ENCODE measurements at regions not wholly inside any gene's neighbourhood (a gene's known extent, or its start where the extent isn't known, plus 50 kb on each side); places are given as distances from the start of the nearest gene placed in this dataset.
A peak's percentile ranks its signal among the peaks of the same experiment; 100 is the strongest.

DNA sequence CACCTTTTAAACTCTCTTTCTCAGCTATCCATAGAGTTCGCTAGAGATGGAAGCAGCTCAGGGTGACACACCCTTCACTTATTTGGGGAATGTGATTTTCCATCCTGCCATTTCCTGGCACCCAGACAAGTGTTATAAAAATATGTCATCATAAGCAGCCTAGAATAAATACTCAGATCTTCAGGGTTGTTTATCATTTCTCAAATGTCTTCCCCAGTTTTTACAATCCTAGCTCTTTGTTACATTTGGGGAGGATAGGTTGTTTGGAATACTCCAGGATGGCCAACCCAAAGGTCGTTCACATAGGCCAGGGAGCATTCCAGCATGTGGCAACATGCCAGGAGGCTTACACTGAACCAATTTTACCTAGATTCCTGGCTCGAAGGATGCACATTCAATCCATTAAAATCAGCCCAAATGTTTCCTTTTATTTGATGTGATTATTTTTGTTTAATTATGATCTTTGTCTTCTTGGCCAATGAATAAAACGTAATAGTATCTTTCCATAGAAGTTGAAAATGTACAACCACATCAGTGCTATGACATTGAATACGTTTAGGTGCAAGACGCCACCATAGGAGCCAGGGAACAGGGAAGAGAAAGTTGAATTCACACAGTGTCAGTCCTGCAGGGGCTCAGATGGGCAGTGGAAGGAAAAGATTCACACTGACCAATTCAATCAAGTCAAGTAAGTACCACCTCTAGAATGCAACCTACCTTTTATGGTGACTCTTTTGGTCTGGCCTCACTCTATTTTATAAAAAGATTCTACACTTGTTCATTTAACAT, 537.7 kb upstream of the MDFIC2 start:
- peak; percentile 95 for DNase-seq (ENCODE audit: low read depth)

DNA sequence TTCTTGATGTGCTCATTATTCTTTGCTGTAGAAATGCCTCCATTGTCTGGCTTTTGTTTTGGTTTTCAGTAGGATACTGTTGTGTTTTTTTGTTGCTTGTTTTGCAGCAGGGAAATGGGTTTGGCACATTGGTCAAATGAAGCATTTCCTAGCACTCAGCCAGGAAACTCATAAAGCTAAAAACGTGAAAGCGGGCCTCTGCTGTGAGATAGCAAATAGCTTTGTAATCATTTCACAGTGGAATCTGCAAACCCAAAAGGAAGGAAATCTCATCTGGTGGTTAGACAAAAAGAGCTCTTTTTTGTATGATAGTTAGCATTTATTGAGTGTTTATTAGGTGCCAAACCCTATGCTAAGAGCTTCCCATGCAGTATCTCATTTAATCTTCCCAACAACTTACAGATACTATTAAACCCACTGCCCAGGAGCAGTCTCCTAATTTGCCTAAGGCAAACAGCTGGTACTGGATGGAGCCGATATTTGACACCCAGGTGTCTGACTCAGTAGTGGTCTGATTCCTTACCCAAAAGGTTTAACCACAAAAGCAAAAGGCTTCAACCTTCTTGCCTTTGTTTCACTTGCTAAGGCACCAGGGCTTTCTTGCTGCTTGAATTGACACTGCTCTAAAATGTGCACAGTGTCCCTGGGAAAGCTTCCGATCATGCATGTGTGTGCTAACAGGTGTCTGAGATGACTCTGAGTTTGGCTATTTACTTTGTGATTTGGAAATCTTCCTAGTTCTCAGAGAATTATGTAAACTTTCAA, 527.9 kb upstream of the MDFIC2 start:
- peak; percentile 34 for DNase-seq (ENCODE audit: low read depth)

DNA sequence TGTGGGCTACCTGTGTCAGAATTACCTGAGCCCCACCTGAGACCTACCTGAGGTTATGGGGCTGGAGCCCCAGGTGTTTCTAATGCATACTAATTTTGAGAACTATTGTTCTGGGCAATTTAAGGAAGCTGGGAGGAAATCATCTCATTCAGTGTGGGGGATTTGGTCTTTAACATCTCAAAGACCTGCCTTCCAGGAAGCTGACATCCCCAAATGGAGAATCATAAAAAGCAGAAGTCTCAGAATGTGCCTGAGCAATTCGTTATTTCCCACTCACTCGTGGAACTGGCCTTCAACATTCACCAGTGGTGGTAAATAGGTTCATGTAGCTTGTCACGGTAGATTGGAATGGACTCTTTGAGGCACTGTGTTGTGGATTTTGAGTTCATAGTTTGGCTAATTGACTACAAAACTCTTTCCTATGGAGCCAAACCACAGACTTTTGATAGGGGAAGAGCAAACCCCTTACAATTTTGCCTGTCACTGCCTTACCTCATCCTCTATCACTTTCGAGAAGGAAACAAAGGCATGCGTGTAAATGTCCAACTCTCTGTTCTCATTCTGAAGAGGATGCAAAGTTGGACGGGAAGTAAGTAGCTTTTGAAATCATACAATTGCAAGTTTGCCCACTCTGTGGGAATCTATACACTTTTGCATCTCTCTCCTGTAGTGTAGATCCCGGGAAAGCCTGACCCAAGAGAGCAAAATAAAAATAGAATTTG, 521.0 kb upstream of the MDFIC2 start:
- no peak for DNase-seq (ENCODE audit: low read depth)

DNA sequence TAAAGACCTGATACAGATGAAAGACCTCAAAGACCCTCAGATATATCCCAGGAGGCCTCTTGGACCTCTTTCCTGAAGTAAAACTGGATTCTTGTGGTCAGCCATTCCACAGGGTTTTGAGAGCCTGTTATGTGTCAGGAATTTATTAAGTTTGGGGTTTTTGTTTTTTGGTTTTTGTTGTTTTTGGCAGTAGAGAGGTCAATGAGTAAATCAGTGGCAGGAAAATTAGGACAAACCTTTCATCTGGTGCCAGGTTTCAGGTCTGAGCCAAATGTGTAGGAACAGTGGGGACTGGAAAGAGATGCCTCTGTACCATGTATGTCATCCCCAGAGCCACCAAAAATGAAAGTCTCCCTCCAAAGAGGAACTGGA, 520.4 kb upstream of the MDFIC2 start:
- DNase-seq (ENCODE audit: low read depth): peak; percentile 93

DNA sequence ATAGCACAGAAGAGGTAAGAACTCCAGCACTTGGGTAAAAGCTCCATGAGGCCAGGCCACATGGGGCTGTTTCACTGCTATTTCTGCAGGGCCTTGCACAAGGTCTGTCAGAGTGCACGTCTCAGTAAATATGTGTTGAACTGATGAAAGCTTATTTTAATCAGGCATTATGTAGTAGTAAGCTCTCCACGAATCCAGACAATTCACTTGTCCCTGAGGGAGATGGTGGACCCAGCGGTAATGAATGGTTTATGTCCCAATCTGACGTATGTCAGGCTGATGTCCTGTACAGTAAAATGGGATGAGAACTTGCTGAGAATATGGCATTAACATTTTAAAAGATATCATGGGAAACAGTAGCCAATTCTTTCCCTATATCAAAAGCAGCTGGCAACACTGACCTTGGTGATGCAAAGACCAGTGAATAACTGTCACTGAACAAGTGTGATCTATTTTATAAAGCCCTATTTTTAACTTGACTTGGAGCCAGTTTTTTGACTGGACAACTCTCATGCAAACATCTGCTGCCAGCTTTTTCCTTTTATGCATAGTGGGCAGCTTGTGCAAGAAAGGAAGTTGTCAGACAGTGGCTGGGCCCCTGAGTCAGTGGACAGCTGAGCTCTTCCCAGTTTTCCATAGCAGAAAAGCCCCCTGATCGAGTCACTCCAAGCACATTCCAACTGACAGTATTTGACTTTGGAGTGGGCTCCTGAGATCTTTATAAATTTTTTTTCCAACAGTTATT, 519.8 kb upstream of the MDFIC2 start:
- peak; percentile 99 for DNase-seq (ENCODE audit: low read depth)

DNA sequence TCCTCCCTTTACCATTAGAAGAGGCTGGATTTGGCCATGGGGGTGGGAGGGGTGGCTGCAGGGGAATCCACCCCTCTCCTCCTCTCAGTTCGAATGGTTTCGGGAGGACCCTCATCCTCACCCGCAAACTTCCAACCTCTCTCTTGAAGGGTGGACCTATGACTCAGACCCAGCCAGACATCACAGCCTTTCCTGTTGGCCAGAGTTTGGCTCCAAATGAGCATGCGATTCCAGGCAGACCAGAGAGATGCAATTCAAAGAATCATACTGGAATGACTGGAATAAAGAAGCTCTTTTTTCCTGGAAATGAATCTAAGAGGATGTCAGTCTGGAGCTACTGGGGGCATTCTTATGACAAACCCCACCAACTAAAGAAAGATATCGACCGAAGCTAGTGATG, 516.7 kb upstream of the MDFIC2 start:
- peak; percentile 74 for DNase-seq (ENCODE audit: low read depth)

DNA sequence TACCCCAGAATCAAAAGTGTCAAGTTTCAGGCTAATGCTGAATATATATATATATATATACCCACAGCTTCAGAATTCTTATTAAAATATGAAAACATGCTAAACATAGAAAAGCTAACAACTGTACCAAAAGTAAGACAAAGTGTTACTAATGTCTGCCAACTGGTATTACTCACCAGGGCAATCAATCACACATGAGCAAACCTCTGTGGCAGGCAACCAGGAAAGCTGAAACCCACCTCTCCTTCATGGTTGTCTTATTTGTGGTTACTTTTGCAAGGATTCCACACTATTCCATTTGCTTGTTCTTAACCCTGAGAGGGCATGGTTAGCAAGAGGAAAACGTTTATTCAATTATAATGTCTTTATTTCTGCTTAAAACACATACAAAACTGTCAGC, 512.3 kb upstream of the MDFIC2 start:
- DNase-seq (ENCODE audit: low read depth): peak; percentile 98

DNA sequence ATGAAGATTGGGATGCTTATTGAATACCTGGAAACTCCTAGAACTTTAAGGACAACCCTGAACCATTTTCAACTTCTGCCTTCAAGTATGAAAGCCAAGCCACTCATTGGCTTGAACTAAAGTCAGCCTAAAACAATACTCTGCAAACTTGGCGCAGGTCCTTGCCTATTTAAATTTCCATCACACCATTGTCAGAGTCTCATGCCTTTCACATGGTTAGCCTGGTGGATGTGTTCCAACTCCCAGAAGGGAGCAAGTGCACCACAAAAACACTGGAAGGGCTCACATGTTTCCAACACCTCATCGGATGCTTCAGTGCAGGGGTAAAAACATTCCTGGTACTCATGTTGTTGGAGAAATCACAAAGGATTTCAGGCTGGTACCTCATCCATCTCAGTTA, 511.6 kb upstream of the MDFIC2 start:
- DNase-seq (ENCODE audit: low read depth): peak; percentile 67

DNA sequence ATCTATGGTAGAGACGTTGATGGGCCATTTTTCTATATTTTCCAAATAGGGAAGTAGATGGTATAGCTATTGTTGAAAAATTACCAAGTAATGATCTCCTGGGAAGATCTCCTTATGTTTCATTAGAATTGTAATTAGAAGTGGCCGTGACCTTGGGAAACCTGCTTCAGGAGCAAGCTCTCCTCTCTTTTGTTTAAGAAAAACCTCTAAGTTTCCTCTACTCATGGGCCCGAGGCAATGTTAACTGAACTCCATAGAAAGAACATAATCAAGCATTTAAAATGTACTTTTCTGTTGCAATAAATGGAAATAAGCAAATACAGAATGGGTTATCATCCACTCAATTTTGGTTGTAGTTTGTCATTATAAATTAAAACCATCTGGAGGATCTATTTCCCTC, 511.2 kb upstream of the MDFIC2 start:
- DNase-seq (ENCODE audit: low read depth): no peak

DNA sequence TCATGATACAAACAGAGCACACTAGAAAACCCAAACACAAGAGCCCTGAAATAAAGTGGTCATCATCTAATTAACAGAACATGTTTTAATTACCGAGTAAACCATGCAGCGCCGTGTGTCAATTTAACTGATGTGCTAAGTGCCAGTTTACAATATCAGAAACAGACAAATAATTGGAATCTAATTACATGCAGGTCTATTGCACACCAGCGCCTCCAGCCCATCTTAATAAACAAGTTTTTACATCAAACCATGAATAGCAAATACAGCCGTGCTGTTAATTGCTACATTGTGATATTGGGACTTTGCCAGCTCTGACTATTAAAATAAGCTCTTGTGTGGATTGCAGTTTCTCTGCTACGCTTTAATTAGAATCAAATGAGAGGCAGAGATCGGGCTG, 510.2 kb upstream of the MDFIC2 start:
- no peak for DNase-seq (ENCODE audit: low read depth)

DNA sequence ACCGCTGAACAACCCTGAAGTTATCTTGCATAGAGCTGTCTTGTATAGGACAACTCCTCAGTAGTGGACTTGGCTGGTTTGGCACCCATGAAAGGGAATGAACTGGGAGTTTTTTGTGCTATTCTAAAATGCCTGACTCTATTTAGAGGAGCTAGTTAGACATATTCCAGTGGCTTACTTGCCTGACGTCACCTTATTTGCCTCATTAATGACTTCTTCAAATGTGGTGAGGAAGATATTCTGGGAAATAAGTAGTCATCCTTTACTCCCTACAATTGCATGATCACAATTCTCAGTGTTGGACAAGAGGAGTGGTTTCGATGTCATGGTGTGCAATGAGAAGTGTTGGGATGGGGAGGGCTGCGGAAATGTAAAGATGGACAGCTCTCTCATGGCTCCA, 509.2 kb upstream of the MDFIC2 start:
- no peak for DNase-seq (ENCODE audit: low read depth)

DNA sequence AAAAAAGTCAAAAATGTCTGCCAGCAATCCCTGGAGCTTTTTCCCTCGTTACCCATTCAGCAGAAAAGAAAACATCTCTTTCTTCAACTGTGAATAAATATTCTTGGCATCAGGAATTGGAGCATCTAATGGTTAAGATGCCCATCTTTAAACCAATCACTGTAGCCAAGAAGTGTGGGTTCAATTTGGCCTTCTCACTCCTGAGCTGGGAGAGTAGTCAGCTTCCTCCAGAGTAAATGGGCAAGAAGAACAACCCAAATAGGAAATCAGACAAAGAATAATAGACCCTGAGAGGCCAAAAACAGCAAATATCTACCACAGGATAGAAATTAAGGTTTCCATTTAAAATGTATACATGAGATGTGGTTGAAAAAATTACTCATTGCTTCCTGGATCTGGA, 508.0 kb upstream of the MDFIC2 start:
- no peak for DNase-seq (ENCODE audit: low read depth)

DNA sequence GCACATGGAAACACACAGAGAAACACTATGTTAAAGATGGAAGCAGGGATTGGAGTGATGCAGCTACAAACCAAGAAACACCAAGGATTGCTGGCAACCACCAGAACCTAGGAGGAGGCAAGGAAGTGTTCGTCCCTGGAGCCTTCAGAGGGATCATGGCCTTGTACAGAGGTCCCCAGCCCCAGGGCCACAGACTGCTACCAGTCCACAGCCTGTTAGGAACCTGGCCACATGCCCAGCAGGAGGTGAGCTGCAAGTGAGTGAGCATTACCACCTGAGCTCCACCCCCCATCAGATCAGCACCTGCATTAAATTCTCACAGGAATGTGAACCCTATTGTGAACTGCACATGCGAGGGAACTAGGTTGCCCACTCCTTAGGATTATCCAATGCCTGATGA, 505.7 kb upstream of the MDFIC2 start:
- no peak for DNase-seq (ENCODE audit: low read depth)

DNA sequence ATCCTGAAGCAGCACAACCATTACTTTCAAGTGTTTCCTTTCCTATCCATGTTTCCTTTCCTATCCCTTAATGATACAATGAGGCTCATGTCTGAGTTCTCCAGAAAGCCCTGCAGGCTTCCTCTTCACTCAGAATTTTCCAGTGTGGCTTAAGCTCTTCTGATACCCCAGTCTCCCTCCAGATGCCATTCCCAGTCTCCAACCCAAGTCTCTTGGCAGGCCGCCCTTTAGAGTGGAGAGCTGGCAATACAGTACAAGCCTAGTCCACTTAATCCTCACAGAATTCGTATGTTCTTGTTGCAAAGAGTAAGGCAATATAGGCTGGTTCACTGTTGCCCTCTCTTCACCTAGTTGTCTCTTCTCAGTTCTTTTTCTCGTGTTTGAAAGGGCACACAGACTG, 503.9 kb upstream of the MDFIC2 start:
- DNase-seq (ENCODE audit: low read depth): no peak

DNA sequence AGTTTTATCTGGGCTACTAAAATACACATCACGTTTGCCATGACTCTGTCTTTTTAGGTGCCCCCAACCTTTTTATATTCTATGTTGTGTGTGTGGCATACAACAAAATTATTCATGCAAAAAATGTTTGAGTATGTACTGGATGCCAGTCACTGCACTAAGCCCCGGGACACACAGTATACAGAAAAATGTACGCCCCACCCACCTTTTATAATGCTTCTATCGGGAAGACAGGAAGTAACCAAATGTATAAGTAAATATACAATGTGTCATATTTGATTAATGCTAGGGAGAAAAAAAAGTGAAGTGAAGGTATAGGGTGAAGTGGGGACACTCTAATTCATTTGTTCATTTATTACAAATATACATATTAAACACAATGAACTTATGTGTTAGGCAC, 503.4 kb upstream of the MDFIC2 start:
- DNase-seq (ENCODE audit: low read depth): no peak

DNA sequence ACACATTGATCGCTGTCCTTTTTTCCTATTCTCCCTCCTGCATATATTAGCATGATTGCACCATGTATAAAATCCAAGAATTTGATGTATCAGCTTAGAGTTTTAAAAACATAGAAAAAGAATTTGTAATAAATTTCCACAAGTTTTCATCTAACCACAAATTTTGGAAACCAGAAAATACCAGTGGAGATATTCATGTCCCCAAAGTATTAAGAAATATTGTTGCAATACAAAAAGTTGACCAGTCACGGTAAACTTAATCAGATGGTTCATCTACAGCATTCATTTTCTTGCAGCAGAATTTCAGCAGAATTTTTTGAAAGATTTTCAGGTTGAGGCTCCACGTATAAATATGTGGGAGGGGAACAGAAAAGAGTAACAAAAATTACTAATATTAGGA, 500.9 kb upstream of the MDFIC2 start:
- no peak for DNase-seq (ENCODE audit: low read depth)

DNA sequence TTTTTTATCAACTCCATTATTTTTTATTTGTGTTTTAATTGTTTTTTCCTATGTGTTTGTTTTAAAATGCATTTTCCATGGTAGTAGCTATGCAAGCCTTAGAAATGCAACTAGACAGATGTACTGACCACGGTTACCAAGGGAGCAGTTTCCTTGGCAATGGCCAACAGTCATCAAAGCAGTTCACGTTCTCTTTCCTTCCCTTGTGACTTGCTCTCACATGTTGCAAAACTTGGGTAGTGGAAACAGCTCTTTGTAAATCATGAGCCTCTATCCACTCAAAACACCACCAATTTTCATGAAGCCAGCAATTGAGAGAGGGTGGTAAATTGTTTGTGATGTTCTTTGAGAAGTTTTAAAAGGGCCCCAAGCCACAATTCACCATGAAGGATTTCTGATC, 499.4 kb upstream of the MDFIC2 start:
- peak; percentile 95 for DNase-seq (ENCODE audit: low read depth)

DNA sequence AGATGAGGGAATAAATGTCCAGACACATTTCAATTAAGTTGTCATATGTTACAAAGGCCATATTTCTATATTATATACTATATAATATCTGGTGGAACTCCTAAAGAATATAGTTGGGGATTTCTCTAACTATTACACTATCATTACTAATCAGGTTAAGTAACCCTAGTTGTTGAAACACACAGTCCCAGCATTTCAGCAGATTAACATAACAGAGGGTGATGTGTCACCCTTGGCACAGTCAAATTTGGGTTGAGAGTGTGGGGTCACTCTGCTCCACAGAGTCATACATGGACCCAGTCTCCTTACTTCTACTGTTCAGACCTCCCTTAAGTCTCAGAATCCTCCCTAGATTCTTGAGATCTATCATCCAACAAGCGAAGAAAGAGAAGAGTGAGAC, 496.4 kb upstream of the MDFIC2 start:
- DNase-seq (ENCODE audit: low read depth): no peak

DNA sequence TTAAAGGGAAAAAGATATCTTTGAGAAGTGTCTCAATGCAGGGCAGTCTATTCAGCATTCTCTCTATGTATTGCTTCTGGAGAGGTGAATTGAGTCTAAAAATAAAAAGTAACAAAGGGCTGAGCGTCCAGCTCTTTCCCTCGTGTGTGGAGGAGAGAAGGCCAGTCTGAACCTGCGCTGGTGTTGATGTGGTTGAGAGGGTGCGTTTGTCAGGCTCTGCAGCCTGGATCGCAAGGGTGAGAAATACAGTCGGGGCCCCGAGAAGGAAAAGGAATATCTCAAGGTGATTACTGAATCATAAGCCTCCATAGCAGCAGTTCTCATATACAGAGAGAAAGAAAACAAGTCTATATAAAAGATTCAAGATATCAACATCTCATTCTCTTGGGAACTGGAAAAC, 494.1 kb upstream of the MDFIC2 start:
- no peak for DNase-seq (ENCODE audit: low read depth)

DNA sequence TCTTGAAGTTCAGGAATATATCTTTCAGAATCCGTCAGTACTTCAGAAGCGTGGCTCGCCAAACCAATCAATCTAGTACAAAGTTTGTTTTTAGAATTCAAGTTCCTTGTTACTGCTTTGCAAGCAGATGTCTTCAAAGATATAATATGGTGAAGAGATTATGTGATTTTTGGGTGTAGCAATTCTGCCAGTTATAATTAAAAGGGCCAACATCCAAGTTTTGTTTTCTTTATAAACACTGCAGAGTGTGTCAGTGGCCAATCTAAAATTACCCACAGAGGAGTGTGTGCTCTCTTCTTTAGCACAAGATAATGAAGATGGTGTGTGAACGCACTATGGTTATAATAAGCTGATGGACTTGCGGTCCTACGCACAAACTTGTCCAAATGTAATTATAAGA, 493.6 kb upstream of the MDFIC2 start:
- no peak for DNase-seq (ENCODE audit: low read depth)

DNA sequence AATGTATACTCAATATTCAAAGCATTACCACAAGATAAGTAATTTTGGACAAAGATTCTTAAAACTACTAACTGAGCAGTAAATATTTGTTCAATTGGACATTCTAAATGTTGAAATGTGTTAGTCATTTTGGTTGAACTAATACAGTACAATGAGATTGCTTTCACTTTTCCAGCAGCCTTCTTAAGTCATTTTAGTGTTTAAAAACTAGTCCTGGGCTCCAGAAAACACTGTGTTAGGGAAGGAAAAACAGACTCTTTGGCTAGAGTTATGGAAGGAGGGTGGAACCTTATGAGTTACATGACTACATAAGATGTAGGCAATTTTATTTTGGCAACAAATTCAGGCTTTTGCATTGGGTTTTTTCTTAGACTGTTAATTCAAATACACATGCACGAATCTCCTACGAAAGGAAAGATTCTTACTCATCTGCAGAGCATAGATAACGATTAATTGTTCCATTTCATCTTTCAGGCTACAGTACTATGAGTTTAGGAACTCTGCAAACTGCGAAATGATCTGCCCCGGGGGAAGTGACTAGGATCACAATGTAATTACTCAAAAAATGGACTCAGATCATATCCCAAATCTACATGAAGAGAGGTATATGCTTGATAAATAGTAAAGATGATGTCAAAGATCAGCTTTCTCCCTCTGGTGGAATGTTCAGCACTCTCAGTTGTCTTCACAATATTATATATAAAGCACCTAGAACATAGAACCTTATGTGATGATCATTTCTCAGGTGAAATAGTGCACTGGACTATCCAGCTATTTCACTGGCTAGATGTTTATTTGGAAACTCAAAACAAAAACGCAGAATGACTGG, 492.8 kb upstream of the MDFIC2 start:
- peak; percentile 53 for DNase-seq (ENCODE audit: low read depth)
